ENCODE measurements at regions not wholly inside any gene's neighbourhood (a gene's known extent, or its start where the extent isn't known, plus 50 kb on each side); places are given as distances from the start of the nearest gene placed in this dataset.

- DNase-seq (ENCODE audit: low spot score), result no peak
These were observed 226.8 kb upstream of the GATB start for GRCh38 chr4:151987606-151988005.

GRCh38 chr4:151983854-151984253 lies 223.0 kb upstream of the GATB start:
- DNase-seq (ENCODE audit: low spot score), result no peak

GRCh38 chr4:151979819-151980218 lies 219.0 kb upstream of the GATB start:
- no peak for DNase-seq (ENCODE audit: low spot score)

GRCh38 chr4:151968643-151969042 lies 207.8 kb upstream of the GATB start:
- DNase-seq (ENCODE audit: low spot score), result no peak

- no peak for DNase-seq (ENCODE audit: low spot score)
These were observed 206.3 kb upstream of the GATB start for GRCh38 chr4:151967074-151967473.

GRCh38 chr4:151962138-151962823 lies 201.5 kb upstream of the GATB start:
- no peak for DNase-seq (ENCODE audit: low spot score)

GRCh38 chr4:151961456-151961855 lies 200.6 kb upstream of the GATB start:
- no peak for DNase-seq (ENCODE audit: low spot score)

DNA sequence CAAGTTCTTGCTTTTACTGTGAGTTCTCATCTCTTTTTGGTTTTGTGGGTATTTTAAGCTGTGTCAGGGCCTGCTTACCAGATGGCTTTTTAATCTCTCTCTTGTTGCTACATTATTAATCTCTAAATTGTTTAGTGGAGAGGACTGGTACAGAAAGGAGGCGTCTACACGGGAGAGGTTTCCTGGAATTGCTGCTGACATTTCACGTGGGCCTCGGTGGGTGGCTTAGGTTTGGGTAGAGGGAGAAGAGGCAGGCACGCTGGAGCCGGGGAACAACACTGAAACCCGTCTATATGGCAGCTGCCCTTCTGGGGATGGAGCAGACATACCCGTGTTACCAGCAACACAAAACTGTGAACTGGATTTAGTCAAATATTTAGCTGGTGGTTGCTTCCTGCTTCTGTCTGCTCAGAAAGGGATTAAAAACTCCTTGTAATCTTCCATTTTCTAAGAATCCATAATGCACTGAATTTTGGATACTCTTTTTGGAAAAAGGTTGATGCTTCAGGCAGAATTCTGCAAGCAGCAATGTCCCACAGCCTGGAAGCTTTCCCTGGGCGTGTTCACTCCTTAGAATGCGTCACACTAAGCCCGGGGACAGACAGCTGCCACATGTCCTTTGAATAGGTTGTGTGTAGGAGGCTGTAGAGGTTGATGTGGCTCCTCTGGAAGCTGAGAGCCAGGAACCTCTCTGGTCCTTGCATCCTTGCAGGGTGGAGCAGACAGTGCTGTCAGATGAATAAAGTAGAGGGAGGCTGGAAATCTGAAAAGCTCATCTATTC lies 199.8 kb upstream of the GATB start:
- no peak for DNase-seq (ENCODE audit: low spot score)

GRCh38 chr4:151957153-151957552 lies 196.3 kb upstream of the GATB start:
- no peak for DNase-seq (ENCODE audit: low spot score)

- DNase-seq (ENCODE audit: low spot score), result no peak
These were observed 195.0 kb upstream of the GATB start for GRCh38 chr4:151955721-151956380.

DNA sequence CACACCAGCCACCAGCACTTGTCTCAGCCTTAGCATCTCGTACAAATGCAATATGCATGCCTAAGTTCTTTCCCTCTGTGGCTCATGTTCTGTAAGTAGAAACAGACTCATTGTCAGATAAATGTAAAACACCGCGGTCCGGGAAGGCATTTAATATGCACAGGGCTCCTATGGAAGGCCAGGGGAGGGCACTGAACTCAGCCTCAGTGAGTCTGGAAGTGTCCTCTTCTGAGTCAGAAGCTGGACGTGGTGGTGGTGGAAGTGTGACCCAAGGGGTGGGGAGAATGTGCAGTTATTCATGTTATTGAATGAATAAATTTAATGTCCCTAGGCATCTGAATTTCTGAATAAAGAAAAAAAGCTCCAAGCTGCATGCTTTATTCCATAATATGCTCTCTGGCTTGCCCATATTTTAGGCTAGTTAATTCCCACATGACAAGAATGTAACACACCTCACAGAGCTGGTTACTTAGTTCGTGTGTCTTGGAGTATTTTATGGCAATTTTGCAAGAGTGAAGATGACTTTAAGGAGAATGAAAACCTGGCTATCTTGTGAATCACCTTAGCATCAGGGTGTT lies 193.1 kb upstream of the GATB start:
- no peak for DNase-seq (ENCODE audit: low spot score)

GRCh38 chr4:151953312-151953711 lies 192.5 kb upstream of the GATB start:
- DNase-seq (ENCODE audit: low spot score), result no peak

DNA sequence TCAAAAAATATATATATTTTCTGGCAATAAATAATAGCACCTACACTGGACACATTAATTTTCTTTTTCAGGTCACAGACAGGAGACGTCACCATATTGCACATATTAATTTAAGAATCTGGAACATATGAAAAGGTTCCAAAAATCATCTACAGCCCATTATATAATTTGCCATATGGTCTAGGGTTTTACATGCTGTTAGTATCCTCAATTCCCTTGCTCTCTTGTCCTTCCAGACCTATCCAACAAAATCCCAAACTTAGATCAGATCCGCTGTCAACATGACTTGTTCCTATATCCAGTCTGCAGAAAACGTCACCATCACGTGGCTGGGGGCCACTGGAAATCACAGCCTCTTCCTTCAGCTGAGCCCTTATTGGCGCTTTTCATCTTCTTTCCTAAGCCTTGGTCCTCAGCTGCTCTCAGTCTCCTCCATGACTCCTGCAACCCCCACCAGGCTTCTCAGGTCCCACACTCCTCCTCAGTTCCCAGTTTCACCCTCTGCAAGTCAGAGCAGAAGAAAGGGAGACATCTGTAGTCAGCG lies 192.0 kb upstream of the GATB start:
- no peak for DNase-seq (ENCODE audit: low spot score)

- no peak for DNase-seq (ENCODE audit: low spot score)
These were observed 191.3 kb upstream of the GATB start for GRCh38 chr4:151952137-151952536.

DNA sequence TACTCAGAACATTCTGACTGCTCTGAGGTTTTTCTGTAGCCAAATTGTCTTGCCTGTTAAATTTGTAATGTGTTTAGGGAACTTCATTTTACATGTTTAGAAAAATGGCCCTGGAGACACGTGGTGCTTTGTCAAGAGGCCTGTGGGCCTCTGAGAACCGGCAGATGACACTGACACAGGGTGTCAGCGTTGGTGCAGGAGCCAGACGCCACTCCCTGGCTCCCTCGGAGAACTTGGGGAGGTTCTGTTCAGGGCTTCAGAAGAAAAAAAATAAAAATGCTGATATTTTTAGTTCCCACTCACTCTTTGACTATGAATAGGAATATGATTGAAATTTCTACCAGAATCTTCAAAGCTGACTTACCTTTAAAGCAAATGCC lies 190.9 kb upstream of the GATB start:
- DNase-seq (ENCODE audit: low spot score), result no peak

GRCh38 chr4:151950993-151951670 lies 190.3 kb upstream of the GATB start:
- DNase-seq (ENCODE audit: low spot score), result no peak

DNA sequence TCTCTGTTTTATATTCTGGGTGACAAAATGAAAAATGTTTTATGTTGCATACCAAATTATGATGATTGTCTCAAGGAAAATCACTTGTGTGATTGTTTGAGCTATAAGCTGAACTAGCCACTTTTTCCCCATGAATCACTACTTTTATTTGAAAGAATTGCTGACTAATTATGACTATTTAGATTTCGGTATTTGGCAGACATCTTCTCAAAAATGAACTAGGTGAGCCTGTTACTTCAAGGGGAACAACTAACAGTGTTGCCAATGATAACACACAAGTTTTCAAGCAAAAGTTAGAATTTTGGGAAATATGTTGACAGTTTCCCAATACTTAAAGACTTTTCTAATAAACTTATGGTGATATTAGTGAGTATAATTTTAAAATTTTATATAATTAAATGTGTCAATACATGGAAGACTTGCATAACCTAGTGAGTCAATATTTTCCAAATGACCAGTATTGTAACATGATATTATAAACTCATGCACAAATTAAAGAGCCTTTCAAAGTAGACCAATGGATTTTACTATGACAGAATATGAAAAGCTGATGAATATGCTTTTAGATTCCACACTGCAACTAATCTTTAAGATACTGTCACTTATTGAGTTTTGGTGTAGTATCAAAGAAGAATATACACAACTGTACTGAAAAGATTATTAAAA lies 187.7 kb upstream of the GATB start:
- DNase-seq (ENCODE audit: low spot score), result peak; percentile 24

GRCh38 chr4:151946718-151947117 lies 185.9 kb upstream of the GATB start:
- no peak for DNase-seq (ENCODE audit: low spot score)

GRCh38 chr4:151942971-151943370 lies 182.2 kb upstream of the GATB start:
- DNase-seq (ENCODE audit: low spot score), result no peak

GRCh38 chr4:151940926-151941617 lies 180.3 kb upstream of the GATB start:
- no peak for DNase-seq (ENCODE audit: low spot score)

DNA sequence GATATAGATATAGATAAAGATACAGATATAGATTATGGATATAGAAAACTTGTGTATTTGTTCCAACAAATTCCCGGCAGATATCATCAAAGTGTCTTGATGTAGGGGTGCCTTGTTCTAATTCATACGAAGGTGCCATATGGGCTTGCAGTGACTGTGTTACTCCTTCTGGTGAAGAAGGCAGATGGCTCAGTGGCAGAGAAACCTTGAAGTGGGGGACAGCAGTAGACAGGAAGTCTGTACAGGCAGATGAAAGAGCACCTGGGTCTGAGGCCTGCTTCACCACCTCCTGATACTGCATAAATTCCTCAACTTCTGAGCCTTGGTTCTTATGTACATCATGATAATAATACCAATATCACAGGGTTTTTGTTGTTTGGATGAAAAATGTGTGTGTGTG lies 179.5 kb upstream of the GATB start:
- no peak for DNase-seq (ENCODE audit: low spot score)
